NOMO-1 (cell line): ENCODE measurements at regions not wholly inside any gene's neighbourhood (a gene's known extent, or its start where the extent isn't known, plus 50 kb on each side); places are given as distances from the start of the nearest gene placed in this dataset.
A peak's percentile ranks its signal among the peaks of the same experiment; 100 is the strongest.

ENCODE experiments used
- DNase-seq, 2 experiments: peaks; one replicate each; lab custom pipeline; 2025; ENCODE audit not compliant: unreplicated experiment in 2 of 2; lab: John Stamatoyannopoulos, UW

DNA sequence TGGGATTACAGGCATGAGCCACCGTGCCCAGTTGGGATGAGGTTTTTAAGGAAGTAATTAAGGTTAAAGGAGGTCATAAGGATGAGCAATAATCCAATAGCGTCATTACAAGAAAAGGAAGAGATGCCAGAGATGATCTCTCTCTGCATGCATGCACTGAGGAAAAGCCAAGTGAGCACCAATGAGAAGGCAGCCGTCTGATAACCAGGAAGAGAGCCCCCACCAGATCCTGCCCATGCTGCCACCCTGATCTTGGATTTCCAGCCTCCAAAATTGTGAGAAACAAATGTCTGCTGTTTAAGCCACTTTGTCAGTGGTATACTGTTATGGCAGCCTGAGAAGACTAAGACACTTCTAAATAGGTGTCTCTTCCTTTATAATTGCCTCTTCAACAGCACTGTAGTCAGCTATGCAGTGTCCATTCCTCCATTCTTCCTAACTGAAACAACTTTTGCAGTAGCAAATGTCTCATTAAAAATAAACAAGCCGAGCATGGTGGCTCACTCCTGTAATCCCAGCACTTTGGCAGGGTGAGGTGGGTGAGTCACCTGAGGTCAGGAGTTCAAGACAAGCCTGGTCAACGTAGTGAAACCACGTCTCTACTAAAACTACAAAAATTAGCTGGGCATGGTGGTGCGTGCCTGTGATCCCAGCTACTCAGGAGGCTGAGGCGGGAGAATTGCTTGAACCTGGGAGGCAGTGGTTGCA, 216.2 kb upstream of the RUNX1 start:
- DNase-seq, result no peak

DNA sequence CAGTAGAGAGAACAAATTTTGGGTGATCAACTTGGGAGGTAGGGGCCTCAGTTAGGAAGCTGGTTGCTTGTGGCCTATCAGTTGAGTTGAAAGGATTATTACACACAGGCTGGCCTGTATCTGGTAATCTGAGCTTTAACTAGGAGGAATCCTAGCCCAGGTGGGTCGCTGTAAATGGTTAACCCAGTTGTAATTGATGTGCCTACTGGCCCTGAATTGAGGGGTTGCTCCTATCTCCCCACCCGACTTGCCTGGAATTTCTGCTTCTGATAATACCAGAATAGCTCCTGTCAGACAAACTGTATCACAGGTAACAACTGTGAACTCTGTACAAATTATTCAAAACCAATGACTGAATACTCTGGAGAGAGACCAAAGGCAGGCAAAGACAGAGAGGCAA, 210.4 kb upstream of the RUNX1 start:
- no peak for DNase-seq

- no peak for DNase-seq
Measured at GRCh38 chr21:35258521-35258920, 209.4 kb upstream of the RUNX1 start.

- DNase-seq, result no peak
Measured at GRCh38 chr21:35257413-35257812, 208.3 kb upstream of the RUNX1 start.

GRCh38 chr21:35256468-35256988, 207.4 kb upstream of the RUNX1 start:
- no peak for DNase-seq

GRCh38 chr21:35254765-35255138, 205.7 kb upstream of the RUNX1 start:
- DNase-seq, result no peak

- peak; percentile 54 to 72 for DNase-seq
Measured at GRCh38 chr21:35254006-35254764, 205.1 kb upstream of the RUNX1 start.

DNA sequence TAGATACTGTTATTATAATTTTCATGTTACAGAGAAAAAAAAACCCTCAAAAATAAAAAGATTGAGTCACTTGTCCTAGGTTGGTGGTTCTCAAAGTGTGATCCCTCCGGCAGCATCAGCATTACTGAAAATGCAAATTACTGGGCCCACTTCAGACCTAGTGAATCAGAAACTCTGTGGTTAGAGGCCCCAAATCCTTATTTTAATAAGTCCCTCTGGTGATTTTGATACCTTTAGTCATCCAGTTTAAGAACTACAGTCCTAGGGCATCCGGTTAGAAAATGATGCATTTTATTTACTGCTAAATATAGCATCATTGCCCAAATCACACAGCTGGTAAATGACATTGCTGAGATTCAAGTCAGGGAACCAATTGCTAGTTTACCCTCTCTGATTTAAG, 203.7 kb upstream of the RUNX1 start:
- no peak for DNase-seq

GRCh38 chr21:35249636-35250035, 200.5 kb upstream of the RUNX1 start:
- DNase-seq, result no peak

- DNase-seq, result no peak
Measured at GRCh38 chr21:35245879-35246278, 196.8 kb upstream of the RUNX1 start.

DNA sequence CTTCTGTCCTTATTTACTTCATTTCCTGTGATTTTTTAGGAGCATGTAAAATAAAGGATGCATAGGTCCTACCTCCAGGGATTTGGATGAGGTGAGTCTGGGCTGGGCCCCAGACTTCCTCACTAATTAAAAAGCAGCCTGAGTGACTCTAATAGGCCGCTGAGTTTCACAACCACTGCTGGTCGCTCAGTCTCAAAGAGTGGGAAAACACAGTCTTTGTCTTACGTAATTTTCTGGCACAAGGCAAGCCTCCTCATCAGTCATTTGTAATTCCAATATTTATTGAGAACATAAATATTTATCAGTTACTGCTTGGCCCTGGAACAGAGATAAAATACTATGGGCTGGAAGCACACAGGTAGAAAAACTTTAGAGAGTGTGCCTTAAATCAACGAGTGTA, 195.4 kb upstream of the RUNX1 start:
- peak; percentile 19 to 41 for DNase-seq

GRCh38 chr21:35243171-35243570, 194.1 kb upstream of the RUNX1 start:
- no peak for DNase-seq

- no peak for DNase-seq
Measured at GRCh38 chr21:35239811-35240219, 190.7 kb upstream of the RUNX1 start.

DNA sequence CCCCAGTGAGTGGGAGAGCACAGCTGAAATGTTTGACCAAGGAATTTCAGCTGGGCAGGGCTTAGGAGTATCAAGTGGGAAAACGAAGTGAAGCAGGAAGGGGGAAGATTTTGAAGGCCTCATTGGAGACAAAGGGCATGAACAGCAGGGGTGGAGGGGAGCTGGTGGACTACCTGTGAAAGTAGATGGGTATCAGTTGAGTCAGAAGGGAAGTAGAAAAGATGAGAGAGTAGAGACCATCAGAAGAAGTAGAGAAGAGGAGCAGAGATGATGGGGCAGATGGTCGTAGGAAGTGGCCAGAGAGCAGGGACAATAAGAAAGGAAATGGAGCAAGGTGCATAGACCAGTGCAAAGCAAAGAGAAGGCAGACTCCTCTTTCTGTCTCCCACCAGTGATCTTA, 189.0 kb upstream of the RUNX1 start:
- DNase-seq, result no peak

GRCh38 chr21:35237287-35237686, 188.2 kb upstream of the RUNX1 start:
- no peak for DNase-seq

GRCh38 chr21:35236090-35236489, 187.0 kb upstream of the RUNX1 start:
- peak; percentile 14 to 31 for DNase-seq

GRCh38 chr21:35234725-35235124, 185.6 kb upstream of the RUNX1 start:
- peak; percentile 56 to 85 for DNase-seq

- no peak for DNase-seq
Measured at GRCh38 chr21:35233756-35234155, 184.7 kb upstream of the RUNX1 start.

DNA sequence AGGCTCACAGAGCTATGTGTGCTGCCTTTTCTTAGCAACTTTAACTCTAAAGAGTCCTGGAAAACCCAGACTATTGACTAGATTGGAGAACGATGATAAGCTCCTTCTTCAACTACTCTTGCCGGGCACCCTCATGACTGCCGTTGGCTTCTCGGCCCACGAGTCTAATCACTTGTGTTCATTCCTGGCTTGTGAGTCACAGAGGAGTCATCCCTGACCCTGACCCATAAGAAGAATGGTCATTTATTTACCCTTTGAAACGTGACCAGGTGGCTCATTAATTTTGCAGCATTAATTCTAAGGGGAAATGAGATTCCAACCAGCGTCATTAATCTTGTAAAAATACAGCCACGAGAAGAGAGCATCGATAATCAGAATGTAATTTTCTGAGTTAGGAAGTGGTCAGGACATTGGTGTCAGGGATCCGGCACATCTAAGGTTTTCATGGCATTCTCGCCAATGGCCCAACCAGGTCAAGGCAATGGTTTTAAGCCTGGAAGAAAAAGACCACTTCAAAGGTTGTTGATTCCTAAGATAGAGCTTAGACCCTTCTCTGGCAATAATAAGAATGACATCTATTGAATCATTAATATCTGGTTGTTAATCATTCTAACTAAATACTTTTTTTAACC, 183.6 kb upstream of the RUNX1 start:
- no peak for DNase-seq

DNA sequence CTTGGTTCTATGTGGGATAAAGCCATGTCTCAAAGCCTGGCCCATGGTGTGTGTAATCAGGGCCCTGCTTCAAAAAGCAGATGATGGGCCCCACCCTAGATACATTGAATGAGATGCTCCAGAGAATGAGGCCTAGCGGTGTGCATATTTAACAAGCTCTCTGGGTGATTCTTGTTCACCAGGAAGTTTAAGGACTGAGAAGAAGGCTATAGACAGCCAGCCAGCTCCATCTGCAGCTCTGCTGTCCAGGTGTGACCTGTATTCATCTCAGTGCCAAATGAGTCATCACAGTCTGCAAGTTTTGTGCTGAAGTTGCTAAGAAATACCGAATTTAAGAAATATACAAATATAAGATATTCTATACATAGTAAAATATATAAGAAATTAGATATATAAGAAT, 182.0 kb upstream of the RUNX1 start:
- no peak for DNase-seq

DNA sequence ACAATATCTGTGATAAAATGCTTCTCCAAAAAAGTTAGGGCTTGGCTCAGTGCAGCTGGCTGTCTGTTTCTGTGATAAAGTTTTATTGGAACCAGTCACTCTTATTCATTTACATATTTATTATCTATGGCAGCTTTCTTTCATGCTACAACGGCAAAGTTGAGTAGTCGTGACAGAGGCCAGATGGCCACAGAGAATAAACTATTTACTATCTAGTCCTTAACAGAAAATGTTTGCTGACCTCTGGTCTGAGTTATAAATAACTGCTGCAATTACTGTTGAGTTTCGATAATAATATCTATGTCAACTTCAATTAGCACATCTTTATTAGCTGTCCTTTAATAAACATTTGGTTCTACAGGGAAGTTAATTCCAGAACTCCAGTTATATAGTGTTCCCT, 180.2 kb upstream of the RUNX1 start:
- DNase-seq, result no peak

DNA sequence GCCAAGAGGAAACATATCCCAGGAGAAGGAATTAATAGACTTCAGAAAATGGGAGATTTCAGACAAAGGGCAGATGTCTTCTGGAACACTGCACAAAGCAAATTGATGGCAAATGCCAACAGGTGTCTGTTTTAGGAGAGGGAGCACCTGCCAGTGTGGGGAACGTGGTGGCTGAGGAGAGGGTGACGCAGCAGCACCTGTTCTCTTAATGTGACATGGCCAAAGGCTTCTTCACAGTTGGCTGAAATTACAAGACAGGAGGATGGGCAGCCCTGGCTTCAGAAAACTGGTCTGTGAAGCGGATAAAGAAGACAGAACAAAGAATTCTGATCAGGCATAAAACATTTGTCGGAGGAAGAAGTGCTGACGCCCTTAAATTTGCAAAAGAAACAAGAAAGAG, 178.7 kb upstream of the RUNX1 start:
- DNase-seq, result no peak
